ENCODE measurements at regions not wholly inside any gene's neighbourhood (a gene's known extent, or its start where the extent isn't known, plus 50 kb on each side); places are given as distances from the start of the nearest gene placed in this dataset.

GRCh38 chr14:48826058-48826457, 760.1 kb downstream of the RPS29 start:
- Histone ChIP-seq H2AFZ (ENCODE audit: low read depth, low read length, poor library complexity, severe bottlenecking) (no peak overlapping the region), H3K4me2 (ENCODE audit: low read length) (no peak overlapping the region), H3K4me3 (replicated peaks in 1 of 2; ENCODE audit: low read depth in 1 of 2, low read length in 2 of 2) (no peak overlapping the region), H3K27ac (ENCODE audit: low read depth, low read length) (no peak overlapping the region), H3K9me3 (ENCODE audit: control insufficient read depth in 1 of 2, insufficient read depth in 1 of 2, low read depth in 1 of 2, low read length in 2 of 2) (no peaks in the 10 kb centered on the region), H3K79me2 (ENCODE audit: insufficient read depth, low read length) (no peaks in the 10 kb centered on the region), H3K4me1 (ENCODE audit: control insufficient read depth in 1 of 2, insufficient read depth in 2 of 2, low read length in 2 of 2) (no peaks in the 10 kb centered on the region), H3K27me3 (ENCODE audit: insufficient read depth, low read length) (no peaks in the 10 kb centered on the region), H4K20me1 (ENCODE audit: insufficient read depth) (no peaks in the 10 kb centered on the region), H3K9me2 (ENCODE audit: insufficient read depth) (no peaks in the 10 kb centered on the region), H3K36me3 (ENCODE audit: control insufficient read depth in 1 of 2, insufficient read depth in 2 of 2, low read length in 2 of 2) (no peaks in the 10 kb centered on the region), H3K9ac (ENCODE audit: low read length) (no peak overlapping the region)
- ChIA-PET CTCF (no interaction called here), RAD21 (ENCODE audit: low non-redundant PET in 1 of 2, low total read pairs in 2 of 2, uncharacterized antibody in 2 of 2, unreplicated experiment in 2 of 2) (no interaction called here), POLR2A (no interaction called here)
- no peak for DNase-seq (ENCODE audit: low read depth, low spot score)
- no TSS peak for BruUV-seq (replicated peaks)
- intact Hi-C loops (cut with micrococcal nuclease) = no loop called here
- ATAC-seq = no peak
- TF ChIP-seq JUND (IDR thresholded peaks at IDR 0.05) = no peak
- TF ChIP-seq EZH2phosphoT487 (IDR thresholded peaks at IDR 0.05; ENCODE audit: borderline replicate concordance) = no peak
- TF ChIP-seq EGR1 (IDR thresholded peaks at IDR 0.05; ENCODE audit: low read depth) = no peak
- TF ChIP-seq TCF7L2 (IDR thresholded peaks at IDR 0.05; ENCODE audit: borderline replicate concordance, extremely low read depth, insufficient read depth, insufficient read length) = no peak
- TF ChIP-seq ZNF274 (IDR thresholded peaks at IDR 0.05; ENCODE audit: low read depth, low read length) = no peak
- TF ChIP-seq SRF (IDR thresholded peaks at IDR 0.05; ENCODE audit: low read depth) = no peak
- TF ChIP-seq, protein P1, sequence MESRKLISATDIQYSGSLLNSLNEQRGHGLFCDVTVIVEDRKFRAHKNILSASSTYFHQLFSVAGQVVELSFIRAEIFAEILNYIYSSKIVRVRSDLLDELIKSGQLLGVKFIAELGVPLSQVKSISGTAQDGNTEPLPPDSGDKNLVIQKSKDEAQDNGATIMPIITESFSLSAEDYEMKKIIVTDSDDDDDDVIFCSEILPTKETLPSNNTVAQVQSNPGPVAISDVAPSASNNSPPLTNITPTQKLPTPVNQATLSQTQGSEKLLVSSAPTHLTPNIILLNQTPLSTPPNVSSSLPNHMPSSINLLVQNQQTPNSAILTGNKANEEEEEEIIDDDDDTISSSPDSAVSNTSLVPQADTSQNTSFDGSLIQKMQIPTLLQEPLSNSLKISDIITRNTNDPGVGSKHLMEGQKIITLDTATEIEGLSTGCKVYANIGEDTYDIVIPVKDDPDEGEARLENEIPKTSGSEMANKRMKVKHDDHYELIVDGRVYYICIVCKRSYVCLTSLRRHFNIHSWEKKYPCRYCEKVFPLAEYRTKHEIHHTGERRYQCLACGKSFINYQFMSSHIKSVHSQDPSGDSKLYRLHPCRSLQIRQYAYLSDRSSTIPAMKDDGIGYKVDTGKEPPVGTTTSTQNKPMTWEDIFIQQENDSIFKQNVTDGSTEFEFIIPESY (IDR thresholded peaks at IDR 0.05; ENCODE audit: extremely low read depth, insufficient replicate concordance, low read length) = no peak
- no peak for TF ChIP-seq YY1 (IDR thresholded peaks at IDR 0.05; ENCODE audit: extremely low read depth, insufficient replicate concordance, low read depth, low read length)
- TF ChIP-seq ELF1 (IDR thresholded peaks at IDR 0.05; ENCODE audit: borderline replicate concordance, low read depth) = no peak
- no peak for TF ChIP-seq CBX3 (IDR thresholded peaks at IDR 0.05; ENCODE audit: low read depth)
- no peak for TF ChIP-seq RAD21 (IDR thresholded peaks at IDR 0.05; ENCODE audit: low read depth)
- no peak for TF ChIP-seq POLR2A (IDR thresholded peaks at IDR 0.05; ENCODE audit: borderline replicate concordance, extremely low read depth, insufficient read depth, insufficient read length)
- TF ChIP-seq, protein P2, sequence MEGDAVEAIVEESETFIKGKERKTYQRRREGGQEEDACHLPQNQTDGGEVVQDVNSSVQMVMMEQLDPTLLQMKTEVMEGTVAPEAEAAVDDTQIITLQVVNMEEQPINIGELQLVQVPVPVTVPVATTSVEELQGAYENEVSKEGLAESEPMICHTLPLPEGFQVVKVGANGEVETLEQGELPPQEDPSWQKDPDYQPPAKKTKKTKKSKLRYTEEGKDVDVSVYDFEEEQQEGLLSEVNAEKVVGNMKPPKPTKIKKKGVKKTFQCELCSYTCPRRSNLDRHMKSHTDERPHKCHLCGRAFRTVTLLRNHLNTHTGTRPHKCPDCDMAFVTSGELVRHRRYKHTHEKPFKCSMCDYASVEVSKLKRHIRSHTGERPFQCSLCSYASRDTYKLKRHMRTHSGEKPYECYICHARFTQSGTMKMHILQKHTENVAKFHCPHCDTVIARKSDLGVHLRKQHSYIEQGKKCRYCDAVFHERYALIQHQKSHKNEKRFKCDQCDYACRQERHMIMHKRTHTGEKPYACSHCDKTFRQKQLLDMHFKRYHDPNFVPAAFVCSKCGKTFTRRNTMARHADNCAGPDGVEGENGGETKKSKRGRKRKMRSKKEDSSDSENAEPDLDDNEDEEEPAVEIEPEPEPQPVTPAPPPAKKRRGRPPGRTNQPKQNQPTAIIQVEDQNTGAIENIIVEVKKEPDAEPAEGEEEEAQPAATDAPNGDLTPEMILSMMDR (IDR thresholded peaks at IDR 0.05 in 2 of 3, conservative IDR thresholded peaks at IDR 0.05 in 1 of 3; ENCODE audit: borderline replicate concordance in 1 of 3, insufficient read depth in 1 of 3, low read depth in 2 of 3, low read length in 2 of 3) = no peak
